AML-193 (cell line): ENCODE measurements at regions not wholly inside any gene's neighbourhood (a gene's known extent, or its start where the extent isn't known, plus 50 kb on each side); places are given as distances from the start of the nearest gene placed in this dataset.

Experiments
- DNase-seq, 2 experiments: peaks; one replicate each; lab custom pipeline; 2025; lab: John Stamatoyannopoulos, UW

DNA sequence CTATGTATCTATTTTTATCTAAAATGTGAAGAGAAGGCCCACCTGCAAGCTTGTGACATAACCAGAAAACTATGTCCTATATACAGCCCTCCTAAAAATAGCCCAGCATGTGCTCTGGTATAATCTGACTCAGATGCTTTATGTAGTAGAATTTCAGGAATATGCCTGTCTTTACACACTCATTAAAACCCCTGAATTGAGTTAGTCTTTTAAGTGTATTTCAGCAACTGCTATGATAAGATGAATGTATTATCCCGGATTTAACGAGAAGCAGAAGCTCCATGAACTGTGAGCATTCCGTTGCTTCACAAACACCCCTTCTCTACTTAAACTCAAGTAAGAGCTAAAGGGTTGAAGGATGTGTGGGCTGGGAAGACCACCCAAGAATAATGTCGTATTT lies 89.9 kb upstream of the PRICKLE1 start:
- DNase-seq, result no peak

DNA sequence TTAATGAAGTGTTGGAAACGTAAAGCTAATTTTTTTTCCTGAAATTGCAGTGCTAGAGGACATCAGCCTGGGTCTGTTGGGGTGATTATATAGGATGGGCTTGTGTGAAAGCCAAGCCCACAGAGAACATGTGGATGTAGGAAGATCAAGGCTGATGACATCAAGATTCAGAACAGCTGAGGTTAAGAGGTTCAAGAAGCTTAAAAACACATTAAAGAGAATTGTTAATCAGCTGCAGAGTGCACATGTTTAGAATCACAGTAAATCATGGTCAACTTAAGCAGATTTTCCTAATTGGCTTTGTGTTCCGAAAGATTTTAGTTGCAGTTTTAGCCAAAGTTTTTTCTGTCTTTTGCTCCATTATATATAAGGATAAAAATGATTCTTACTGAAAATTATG lies 87.9 kb upstream of the PRICKLE1 start:
- no peak for DNase-seq

DNA sequence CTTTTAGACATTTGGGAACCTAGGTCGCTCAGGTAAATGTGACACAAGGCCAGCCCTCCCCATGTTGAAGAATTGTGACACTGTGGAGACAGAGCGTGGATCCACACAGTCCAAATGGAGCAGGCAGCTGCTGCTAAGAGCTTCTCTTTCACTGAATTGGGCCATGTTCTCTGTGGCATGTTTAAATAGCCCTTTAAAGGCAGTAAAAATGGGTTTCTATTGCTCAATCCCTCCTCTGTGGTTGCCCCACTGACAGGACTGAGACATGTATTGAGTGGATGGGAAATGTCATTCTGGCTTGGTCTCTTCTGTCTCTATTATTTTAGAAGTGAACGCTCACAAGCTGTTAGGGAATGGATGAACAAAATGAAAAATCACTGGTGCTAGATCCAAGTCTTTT lies 84.0 kb upstream of the PRICKLE1 start:
- DNase-seq, result no peak

DNA sequence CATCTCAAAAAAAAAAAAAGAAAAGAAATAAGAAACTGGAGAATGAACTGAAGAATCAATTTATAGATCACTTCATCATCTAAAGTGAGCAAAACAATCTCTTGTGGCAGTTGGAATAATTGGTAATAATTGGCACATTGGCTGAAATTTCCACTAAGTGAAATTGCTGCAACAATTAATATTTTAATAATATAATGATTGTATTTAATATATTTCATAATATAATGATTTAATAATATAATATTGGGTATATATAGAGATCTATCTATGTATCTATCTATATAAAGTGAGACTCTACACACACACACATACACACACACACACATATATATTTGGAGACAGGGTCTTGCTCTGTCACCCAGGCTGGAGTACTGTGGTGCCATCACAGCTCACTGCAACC lies 81.2 kb upstream of the PRICKLE1 start:
- DNase-seq, result no peak

DNA sequence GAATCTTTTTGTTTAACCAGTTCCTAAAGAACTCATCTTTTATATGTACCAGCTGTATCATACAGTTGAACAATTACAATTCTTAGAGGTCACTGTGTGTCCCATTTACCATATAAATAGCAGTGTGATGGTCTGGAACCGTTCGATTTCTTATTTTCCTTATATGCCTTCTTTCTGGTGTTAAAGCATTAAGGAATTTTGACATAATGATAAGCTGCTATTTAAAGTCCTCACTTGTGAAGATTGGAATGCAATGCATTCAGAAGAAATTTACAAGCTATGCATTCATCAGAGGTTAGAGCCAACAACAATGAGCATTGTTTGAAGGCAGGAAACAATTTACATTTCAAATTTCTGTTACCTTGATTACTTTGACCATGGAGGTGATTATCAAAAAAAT lies 80.0 kb upstream of the PRICKLE1 start:
- DNase-seq, result no peak

DNA sequence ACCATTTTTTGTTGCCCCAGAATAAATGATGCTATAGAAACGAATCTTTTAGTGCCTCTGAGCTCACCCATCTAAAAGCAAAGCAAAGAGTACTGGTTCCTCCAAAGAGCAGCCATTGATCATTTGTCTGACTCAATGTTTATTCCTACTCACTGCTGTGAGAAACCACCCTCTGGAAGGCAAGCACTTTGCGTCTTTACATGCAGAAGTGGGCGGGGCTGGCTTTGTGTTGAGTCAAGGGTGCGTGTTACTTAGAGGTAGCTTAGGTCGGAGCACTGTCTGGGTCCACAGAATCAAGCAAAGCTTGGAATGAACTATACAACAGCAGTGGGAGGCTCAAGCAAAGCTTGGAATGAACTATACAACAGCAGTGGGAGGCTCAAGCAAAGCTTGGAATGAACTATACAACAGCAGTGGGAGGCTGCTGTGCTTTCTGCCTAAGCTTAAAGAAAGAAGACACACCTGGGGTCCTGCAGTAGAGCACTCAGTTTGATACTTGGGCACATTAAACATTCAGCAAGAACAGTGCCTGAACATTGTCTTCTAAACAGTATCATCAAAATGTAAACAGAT lies 77.2 kb upstream of the PRICKLE1 start:
- DNase-seq, result no peak

DNA sequence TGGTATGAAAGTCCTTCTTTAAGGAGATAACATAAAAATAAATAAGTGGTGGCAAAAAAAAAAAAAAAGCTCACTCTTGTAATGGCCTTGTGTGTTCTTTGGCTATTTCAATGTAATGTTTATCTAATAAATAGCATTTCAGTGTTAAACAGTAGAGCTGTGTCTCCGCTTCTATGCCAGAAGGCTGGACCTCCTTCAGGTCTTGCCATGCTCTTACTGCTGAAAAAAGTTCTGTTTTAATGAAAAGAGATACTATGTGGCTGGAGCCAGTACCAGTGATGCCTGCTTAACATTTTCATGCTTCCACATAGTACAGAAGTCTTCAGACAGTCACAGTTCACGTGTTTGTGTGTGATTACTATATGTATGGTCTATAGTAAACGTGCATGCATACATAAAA lies 74.1 kb upstream of the PRICKLE1 start:
- DNase-seq, result no peak

DNA sequence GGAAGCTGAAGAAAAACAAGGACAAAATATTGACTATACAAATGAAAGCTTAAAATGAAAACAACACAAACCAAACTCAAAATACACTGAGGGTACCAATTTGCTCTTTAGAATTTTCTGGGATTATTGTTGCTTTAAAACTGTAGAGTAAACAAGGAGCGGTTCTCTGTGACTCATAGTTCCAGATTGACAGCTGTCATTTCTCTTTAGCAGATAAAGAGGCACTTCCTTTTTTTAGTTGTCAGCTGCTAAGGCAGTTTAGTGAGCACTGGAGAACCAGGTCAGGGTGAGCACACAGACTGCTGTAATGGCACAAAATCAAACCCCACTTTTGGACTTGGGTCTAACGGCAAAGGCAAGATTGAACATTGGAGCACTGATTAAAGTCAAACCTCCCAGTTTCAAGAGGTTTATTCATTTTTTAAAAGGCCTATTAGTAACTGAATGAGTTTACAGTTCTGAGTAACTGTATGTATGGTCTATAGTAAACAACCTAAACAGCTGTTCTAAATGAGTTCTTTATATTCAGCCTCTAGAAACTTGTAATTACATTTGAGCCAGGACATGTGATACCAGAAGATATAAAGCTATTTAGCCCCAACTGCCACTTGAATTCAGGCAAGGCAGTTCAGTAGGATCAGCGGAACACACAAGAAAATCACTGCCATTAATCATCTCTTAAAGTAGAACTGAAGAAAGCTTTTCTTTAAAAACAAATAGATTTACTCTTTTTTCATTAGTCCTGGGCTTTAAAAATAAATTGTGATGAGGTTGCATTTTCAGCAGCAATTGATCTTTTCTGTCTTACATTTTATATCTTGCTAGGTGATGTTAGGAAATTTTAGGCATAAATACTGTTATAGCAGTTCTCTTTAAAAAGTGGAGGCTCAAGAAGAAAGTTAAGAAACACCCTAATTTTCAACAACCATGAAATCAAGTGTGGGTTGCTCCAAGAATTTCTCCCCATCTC lies 71.7 kb upstream of the PRICKLE1 start:
- no peak for DNase-seq

DNA sequence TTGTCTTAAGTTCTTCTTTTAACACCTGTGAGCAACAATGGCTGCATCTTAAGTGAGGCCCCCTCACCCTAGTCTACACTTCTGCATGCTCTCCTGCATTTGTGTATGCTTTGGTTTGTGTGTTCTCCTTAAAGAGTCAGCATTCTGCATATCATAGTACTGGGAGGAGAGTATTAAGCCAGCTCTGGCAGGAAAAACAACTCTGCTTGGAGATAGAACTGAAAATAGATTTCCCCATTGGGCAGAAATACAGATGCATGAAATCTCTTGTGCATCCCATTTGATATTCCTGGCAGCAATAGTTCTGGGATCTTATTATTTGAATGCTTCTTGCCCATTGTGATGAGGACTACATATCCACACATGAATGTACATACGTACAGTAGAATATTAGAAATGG lies 70.6 kb upstream of the PRICKLE1 start:
- no peak for DNase-seq

DNA sequence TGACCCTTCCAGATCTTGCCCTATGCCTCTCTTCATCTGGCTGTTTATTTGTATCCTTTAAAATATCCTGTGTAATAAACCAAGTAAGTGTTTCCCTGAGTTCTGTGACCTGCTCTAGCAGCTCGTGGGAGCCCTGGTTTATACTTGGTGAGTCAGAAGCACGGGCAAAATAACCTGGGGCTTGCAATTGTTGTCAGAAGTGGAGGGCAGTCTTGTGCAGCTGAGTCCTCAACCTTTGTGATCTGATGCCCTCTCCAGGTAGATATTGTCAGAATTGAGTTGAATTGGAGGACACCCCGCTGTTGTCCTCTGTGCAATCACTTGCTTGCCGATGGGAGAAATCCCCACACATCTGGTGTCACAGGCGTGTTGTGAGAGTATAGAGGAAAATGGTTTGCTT lies 62.5 kb upstream of the PRICKLE1 start:
- no peak for DNase-seq

DNA sequence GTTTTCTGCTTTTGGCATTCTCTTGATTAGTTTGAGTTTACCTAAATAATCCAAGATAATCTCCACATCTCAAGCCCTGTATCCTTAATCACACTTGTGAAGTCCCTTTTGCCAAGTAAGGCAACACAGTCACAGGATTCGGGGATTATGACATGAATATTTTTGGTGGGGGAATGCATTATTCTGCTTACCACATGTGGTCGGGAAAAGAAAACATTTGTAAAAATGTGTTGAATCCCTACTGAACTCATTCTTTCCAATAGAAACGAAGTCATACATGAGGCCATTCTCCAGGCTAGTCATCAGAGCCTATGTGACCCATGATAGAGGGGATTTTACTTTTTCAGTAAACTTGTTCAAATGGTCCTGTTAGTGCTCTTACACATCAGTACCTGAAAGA lies 58.5 kb upstream of the PRICKLE1 start:
- DNase-seq, result no peak

DNA sequence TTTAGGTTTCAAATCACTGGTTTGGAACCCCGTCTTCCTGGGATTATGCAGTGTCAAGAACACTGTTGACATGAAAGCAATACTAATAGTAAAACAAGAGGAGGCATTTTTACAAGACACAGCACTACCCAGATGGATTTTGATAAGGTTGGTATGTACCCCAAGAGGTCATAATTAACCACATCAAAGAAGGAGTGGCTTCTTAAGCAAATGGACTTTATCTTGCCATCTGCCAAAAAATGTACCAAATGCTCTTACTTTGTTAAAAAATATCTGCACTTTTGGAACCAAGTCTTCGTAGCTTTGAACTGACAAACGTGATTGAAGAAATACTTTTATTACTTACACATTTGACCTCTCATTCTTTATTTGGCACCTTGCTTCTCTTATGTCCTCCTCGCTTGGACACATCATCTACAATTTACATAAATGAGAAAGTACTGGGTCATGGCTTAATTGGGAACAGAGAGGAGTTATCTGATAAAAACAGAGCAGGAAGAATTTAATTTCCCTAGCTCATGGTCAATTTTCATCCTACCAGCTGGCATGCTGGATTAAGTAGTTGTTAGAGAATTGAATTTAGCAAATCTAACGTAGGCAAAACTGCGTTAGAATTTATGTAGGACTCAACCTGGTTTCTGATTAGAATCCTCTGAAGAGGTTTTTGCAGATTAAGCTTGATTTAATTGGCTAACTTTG lies 54.5 kb upstream of the PRICKLE1 start:
- no peak for DNase-seq

DNA sequence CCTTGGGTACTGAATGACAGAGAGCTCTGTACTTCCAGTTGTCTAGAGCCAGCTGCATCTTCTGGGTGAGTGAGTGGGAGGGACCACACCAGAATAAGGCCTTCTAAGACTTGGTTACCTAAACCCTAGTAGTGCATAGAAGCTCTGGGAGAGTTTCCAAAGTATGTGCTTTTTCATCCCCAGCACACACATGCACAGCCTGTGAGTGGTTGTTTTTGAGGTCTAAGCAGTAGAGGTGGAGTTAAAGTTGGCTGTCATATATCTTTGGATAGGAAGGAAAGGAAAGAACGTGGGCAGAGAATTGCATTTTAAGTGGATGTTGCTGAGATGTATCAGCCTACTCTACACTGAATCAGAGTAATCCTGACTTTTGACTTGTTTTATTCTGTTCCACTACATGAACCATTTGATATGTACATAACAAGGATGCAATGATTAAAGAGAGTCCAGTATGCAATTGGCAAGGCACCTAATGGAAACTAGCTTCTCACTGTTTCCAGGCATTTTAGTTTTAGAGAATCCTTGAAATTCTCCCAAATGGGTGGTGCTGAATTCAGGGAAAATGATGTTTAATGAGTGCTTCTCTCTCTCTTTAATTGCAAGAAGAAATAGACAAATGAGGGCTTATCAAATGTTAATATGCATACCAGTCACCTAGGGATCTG lies 51.8 kb upstream of the PRICKLE1 start:
- DNase-seq, result no peak

DNA sequence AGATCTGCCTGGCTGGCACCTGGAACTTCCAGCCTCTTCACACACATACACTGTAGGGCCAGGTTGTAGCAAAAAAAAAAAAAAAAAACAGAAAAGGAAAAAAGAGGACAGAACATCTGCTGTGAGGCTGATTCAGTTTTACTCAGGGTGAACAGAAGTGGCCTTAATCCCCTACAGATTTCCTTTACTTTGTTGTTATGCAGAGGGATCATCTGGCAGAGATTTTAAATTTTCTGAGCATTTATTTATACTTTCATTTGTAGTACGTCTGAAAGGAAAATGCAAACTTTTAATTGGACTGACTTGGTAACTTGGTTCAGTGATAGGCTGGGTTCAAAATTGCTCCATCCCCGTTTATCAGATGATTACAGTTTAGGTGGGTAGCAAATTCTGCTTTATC lies 50.8 kb upstream of the PRICKLE1 start:
- DNase-seq, result no peak

DNA sequence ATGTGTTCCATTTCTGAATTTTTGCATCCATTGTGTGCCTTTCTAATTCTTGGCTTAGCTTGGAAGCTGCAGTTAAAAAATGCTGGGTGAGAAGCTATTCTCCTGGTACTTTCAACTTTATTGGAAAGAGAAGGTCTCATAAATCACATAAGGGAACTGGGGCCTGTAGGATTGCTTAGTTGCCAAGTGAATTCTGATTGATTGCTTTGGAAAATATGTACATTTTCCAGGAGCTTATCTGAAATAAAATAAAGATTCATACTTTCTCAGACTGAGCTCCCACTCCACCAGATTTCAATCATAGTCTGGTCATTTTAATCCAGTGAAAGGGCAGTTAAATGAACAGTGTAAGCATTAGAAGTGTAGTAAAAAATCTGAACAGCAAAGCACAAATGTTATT lies 50.0 kb upstream of the PRICKLE1 start:
- no peak for DNase-seq
